ENCODE measurements at regions not wholly inside any gene's neighbourhood (a gene's known extent, or its start where the extent isn't known, plus 50 kb on each side); places are given as distances from the start of the nearest gene placed in this dataset.
"Not testable (repeated sequence)": the region's sequence is repeated elsewhere in the genome, so short reads cannot be mapped to it uniquely, and the experiment has no call there.

DNA sequence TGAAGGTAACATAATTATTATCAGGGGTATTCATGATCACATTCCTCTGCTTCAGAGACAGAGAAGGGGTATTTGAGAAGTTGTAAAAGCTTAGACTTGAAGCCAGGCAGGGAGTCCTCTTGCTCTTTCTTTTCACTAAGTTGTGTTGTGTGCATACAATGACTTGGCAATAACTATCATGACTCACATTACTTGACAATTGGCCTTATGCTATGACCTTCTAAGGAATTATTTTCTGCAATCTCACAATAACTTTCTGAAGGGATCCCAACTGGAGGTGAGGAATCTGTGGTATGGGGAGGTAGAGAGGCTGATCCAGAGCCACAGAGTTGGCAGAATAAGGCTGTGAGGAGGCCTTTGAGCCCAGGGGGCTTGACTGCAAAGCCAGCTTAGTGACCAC, 622.3 kb downstream of the MTRR start:
- DNase-seq, result no peak

DNA sequence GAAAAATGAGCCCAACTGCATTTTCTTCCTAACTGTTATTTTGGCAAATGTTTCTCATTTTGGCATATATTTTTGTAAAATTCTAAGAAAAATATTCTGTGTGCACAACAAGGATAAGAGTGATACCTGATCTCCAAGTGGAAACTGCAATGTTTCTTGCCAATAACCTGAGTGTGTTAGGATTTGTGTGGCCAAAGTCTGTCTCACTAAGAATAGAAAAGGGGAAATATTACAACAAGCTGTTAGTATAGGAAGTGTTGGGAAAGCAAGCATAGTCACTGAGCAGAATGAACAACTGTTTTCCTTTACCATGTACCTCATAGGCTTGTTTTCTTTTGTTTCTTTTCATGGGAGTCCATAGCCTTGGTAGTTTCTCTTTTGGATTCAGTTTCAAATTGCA, 624.2 kb downstream of the MTRR start:
- DNase-seq, result no peak

DNA sequence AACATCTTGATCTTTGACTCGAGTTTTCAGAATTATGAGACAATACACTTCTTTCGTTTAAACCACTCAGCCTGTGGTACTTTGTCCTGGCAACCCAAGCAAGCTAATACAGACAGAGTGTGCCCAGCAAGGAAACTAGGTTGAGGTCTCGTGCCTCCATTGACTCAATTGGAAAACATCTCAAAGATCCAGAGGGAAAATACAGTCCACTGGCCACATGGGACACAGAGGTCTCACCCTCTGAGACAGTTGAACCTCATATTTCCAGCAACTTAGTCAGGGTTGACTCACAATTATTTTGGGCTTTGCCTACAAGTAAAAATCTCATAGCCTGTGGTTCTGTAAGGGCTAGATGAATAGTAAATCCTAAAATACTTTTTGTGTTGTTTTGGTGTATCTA, 631.5 kb downstream of the MTRR start:
- DNase-seq, result no peak

GRCh38 chr5:8505196-8505595, 636.2 kb downstream of the MTRR start:
- no peak for DNase-seq

GRCh38 chr5:8508231-8508630, 639.3 kb downstream of the MTRR start:
- DNase-seq, result no peak

GRCh38 chr5:8516356-8516755, 647.4 kb downstream of the MTRR start:
- no peak for DNase-seq

DNA sequence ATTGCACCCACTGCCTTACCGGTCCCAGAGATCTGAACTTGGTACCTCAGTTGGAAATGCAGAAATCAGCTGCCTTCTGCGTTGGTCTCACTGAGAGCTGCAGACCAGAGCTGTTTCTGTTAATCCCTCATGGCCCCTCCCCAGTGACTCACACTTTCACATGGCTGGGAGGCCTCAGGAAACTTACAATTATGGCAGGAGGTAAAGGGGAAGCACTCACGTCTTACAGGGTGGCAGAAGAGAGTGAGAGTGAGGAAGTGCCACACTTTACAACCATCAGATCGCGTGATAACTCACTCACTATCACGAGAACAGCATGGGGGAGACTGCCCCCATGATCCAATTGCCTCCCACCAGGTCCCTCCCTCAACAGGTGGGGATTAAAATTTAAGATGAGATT, 648.5 kb downstream of the MTRR start:
- no peak for DNase-seq

DNA sequence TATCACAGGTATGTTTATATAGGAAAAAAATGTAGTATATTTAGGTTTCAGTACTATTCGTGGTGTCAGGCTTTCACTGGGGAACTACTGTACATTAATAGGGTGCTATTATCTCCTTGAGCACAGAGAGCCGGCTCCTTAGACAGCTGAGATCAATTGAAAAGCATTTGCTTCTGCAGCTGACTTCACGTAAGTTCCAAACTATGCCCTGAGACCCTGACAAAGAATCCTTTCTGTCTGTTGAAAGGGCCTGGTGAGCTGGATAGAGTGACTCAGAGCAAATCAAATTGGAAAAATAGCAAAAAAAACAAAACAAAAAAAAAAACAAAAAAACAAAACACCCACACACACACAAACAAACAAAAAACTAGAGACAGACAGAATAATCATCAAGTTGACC, 652.0 kb downstream of the MTRR start:
- DNase-seq, result no peak

- no peak for DNase-seq
These were observed 653.0 kb downstream of the MTRR start for GRCh38 chr5:8521991-8522390.

DNA sequence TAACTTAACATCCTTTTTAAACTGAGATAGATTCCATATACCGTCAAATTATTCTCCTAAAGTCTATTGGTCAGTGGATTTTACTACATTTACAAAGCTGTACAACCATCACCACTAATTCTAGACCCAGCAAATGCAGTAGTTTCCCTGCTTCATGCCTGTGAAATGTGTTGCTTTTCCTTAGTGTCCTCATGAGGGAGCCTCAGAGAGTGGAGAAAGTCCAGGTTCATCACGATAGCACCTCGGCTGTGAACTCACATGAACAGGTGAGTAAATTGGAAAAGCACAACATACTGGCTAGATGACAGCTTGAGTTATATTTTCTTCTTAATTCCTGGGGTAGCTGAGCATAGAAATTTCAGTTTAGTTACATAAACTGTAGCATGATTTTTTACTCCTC, 653.7 kb downstream of the MTRR start:
- DNase-seq, result no peak

GRCh38 chr5:8523501-8523900, 654.6 kb downstream of the MTRR start:
- no peak for DNase-seq

DNA sequence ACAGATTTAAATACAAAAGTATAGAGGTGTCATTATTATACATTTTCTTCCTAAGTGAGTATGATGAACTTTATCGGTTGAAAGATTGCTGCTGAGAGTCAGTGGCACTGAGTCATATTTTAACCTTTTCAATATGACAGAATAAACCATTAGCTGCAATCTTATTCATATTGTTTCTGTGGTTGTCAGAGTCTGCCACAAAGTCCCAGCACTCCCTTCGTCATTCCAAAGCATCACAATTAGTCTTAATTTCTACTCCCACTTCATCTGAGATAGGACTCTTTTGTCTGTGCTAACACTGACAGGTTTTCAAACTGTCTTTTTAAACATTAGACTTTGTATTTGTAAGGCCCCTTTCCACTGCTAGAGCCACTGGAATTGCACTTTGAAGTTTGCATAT, 656.9 kb downstream of the MTRR start:
- DNase-seq, result no peak

DNA sequence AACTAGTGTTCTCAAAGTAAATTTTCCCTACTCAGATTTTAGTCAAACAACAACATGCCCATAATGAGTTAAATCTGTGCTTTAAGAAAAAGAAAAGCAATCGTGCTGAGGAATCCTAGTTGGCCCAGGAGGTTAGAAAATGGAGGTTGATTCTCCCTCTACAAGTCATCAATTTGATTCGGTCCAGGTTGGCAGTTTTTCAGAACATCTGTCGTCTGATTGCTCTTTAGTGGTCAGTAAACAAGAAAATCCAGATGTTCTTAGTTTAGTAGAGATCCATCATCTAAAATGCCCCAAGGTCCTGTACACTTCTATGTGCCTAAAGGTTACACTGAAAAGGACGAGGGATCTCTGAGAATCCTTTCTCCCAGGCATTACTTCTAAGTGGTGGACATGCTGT, 659.2 kb downstream of the MTRR start:
- DNase-seq, result no peak

GRCh38 chr5:8538821-8539220, 669.9 kb downstream of the MTRR start:
- DNase-seq, result peak; percentile 54

DNA sequence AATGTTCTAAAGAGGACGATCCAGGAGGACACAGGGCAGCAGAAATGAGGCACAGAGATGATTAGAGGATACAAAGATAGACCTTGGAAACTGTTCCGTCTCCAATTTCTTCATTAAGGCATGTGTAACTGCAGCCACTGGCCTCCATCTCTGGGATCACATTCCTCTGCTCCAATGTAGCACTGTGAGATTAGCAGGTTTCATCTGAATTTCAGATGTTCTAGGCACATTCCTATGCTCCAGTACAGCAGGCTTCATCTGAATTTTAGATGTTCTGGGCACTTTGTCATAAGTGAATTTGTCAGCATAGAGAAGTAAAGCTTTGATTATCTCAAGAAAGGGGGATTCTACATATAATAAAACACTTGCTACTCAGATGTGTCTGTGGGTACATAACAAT, 671.4 kb downstream of the MTRR start:
- DNase-seq, result no peak

DNA sequence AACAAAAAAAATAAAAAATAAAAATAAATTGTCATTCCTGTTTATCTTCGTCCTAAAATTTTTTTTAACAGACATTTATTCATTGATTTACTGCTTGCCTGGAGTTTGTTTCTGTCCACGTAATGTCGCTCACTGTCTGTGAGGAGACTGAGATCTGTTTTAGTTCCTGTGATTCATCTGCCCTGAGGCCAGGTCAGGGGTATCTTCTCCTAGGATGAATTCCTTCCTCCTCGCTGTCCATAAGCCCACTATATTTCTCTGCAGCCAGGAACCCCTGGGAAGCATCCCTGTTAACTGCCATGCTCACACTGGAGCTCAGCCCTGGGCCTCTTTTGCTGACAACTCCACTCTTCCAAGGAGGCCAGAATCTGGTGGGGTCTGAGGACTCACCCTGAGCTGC, 682.0 kb downstream of the MTRR start:
- DNase-seq, result no peak

DNA sequence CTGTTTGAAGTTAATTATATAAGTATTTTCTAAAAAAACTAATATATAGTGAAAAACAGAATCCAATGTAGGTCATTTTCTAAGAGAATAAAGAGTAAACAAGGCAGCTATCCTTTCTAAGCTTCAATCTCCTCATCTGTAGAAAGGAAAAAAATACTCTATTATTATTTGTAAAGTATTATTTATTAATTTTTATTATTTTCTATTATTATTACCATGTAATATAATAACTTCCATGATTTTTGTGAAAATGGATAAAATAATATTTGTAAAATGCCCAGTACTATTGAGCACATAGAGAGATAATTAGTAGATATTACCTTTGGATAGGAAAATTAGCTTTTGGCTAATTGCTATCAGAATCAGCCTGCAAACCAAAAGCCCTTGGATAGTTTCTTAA, 684.4 kb downstream of the MTRR start:
- DNase-seq, result no peak

GRCh38 chr5:8557728-8558127, 688.8 kb downstream of the MTRR start:
- DNase-seq, result no peak

DNA sequence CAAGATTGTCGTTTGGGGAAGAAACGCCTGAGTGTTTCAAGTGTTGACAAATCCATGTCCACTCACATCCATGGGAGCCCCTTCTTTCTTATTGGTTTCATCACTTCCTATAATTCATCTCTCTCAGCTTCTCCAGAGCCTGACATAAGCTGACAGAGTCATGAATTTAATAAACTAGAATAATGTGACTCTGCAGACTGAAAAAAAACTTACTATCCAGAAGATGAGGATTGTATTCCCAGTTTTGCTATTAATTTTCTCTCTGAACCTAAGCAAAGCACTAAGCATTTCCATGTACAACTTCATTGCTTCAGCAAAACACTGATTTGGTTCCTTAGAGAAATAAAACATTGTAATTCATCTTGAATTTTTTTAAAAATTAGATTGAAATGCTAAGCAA, 691.8 kb downstream of the MTRR start:
- no peak for DNase-seq

DNA sequence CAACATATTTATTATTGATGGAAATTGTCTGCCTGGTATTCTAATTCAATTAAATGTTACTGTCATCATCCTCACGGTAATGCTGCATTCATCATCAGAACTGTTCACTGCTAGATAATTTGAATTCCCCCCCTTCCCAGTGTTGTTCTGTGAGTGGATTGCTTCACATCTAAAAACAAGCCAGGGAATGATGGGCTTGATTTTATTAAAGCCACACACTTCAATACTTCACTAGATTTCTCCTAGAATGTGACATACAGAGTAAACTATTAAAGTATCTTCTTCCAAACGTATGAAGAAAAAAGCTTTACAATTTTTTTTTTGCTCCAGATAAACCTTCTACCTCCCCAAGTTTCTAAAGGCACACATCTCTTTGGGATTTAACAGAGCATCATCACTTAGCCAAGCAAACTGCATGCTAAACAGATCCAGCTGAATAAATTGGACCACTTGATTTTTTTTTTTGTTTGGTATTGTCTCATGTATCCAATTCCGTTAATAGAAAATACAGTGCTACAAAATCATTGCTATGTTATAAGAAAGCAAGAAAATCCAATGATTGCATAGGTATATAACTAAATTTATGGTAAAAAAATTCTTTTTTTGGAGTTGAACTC, 692.4 kb downstream of the MTRR start:
- no peak for DNase-seq

GRCh38 chr5:8561854-8562253, 692.9 kb downstream of the MTRR start:
- no peak for DNase-seq

DNA sequence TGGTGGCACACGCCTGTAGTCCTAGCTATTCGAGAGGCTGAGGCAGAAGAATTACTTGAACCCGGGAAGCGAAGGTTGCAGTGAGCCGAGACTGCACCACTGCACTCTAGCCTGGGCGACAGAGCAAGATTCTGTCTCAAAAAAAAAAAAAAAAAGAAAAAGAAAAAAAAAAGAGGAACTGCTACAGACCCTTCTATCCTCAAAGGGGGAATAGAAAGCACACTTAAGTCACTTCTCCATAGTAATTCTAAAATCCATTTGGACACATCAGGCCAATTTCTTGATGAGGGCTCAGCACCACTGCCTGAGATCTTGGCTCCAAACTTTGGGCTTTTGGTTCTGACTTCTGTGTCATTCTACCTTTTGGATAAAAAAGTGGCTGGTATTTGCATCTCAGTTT, 694.6 kb downstream of the MTRR start:
- DNase-seq, result not testable (repeated sequence)

GRCh38 chr5:8568858-8569257, 699.9 kb downstream of the MTRR start:
- DNase-seq, result no peak

DNA sequence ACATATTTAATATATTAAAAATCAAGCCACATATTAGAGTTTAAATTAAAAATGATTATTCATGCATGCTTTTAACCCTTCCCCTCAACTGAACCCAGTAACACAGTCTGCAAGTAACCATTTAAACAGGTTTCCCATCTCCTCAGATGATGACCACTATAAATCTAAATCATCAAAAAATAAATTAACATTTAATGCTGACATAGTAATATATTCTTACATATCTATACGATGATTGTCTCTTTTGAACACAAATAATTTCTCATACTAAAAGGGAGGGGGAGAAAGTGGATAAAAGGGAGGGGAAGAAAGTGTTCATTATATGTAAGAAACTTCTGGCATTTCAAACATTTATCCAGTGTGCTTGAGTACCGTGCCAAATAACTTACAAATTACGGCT, 701.6 kb downstream of the MTRR start:
- no peak for DNase-seq

DNA sequence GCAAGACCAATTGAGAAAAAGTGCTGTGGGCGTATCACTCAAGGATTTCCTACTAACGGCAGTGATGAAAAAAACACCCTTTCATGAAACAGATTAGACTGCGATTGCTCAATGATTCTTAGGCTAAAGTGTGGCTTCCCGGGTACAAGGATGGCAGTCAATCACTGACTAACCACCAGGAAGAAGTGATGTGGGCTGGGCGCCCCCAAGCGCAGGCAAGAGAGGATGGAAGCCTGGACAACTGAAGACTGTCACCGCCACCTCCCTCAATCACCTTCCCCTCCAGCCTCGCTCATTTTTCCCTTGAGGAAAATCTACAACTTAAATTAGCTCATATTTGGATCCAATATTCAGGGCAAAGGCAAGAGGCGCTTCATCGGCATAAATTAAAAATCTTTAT, 707.2 kb downstream of the MTRR start:
- DNase-seq, result no peak

GRCh38 chr5:8577792-8578191, 708.8 kb downstream of the MTRR start:
- no peak for DNase-seq
